IMR-90 (cell line): ENCODE measurements at regions not wholly inside any gene's neighbourhood (a gene's known extent, or its start where the extent isn't known, plus 50 kb on each side); places are given as distances from the start of the nearest gene placed in this dataset.

Source experiments
- ATAC-seq: fragments of 200-7000 bp; cut with Tn5 transposase; 2 replicates; pipeline ENCODE4 v1.9.1; 2020; ENCODE audit warnings: low read depth, mild to moderate bottlenecking, moderate library complexity
- BruUV-seq: library from RNA; stranded (reverse); fragments of 400-500 nt; replicated peaks from 2 replicates; lab custom pipeline; 2021; lab: Mats Ljungman, UMichigan
- CTCF ChIA-PET: fragments of 300-600 bp; formaldehyde crosslinking; extraction: SDS; loops from one replicate; lab custom pipeline; 2021; ENCODE audit warnings: antibody characterized with exemption; lab: Yijun Ruan, JAX
- POLR2A ChIA-PET: fragments of 300-600 bp; sonication (Branson Sonifier 250); formaldehyde crosslinking; loops from one replicate; lab custom pipeline; 2022; ENCODE audit warnings: antibody characterized with exemption; ENCODE audit not compliant: unreplicated experiment; lab: Charles Lee
- DNase-seq: peaks from one replicate; pipeline ENCODE4 v3.0.0; 2013
- H2AFZ ChIP-seq: replicated peaks from 2 replicates; pipeline ENCODE3; 2013; ENCODE audit warnings: low read length, mild to moderate bottlenecking; ENCODE audit not compliant: poor library complexity
- H2AK5ac ChIP-seq: 2 replicates; pipeline ENCODE4 v1.6.1; 2013; ENCODE audit warnings: low read depth, low read length, inconsistent platforms
- H2AK9ac ChIP-seq: replicated peaks from 2 replicates; pipeline ENCODE3; 2013; ENCODE audit warnings: mild to moderate bottlenecking, low read depth, low read length, moderate library complexity; ENCODE audit not compliant: poor library complexity
- H2BK120ac ChIP-seq: 2 replicates; pipeline ENCODE4 v1.6.1; 2013; ENCODE audit warnings: low read depth, low read length, inconsistent platforms
- H2BK15ac ChIP-seq: 3 replicates; pipeline ENCODE4 v1.6.1; 2013; ENCODE audit warnings: low read depth, low read length, inconsistent platforms
- H2BK20ac ChIP-seq: 2 replicates; pipeline ENCODE4 v1.6.1; 2013; ENCODE audit warnings: low read depth, mild to moderate bottlenecking, inconsistent platforms, low read length, moderate library complexity
- H2BK5ac ChIP-seq: 2 replicates; pipeline ENCODE4 v1.6.1; 2013; ENCODE audit warnings: mild to moderate bottlenecking, low read depth, low read length, inconsistent platforms; ENCODE audit not compliant: poor library complexity, severe bottlenecking
- H3K14ac ChIP-seq: replicated peaks from 2 replicates; pipeline ENCODE4 v1.6.1; 2013; ENCODE audit warnings: low read depth, low read length, inconsistent platforms
- H3K18ac ChIP-seq: 2 replicates; pipeline ENCODE4 v1.6.1; 2013; ENCODE audit warnings: low read depth, low read length, control low read depth
- H3K23ac ChIP-seq: 2 replicates; pipeline ENCODE4 v1.6.1; 2013; ENCODE audit warnings: low read depth, low read length, inconsistent platforms
- H3K27ac ChIP-seq: 2 replicates; pipeline ENCODE4 v1.5.1; 2013; ENCODE audit warnings: mild to moderate bottlenecking, control low read depth, low read length; ENCODE audit not compliant: insufficient read depth
- H3K27me3 ChIP-seq: 2 replicates; pipeline ENCODE4 v1.6.1; 2013; ENCODE audit warnings: low read length; ENCODE audit not compliant: control insufficient read depth, insufficient read depth
- H3K36me3 ChIP-seq: 2 replicates; pipeline ENCODE4 v1.6.1; 2013; ENCODE audit warnings: low read length, mixed read lengths; ENCODE audit not compliant: control insufficient read depth, insufficient read depth
- H3K4ac ChIP-seq: 2 replicates; pipeline ENCODE4 v1.6.1; 2013; ENCODE audit warnings: low read depth, low read length, inconsistent platforms
- H3K4me1 ChIP-seq: 2 replicates; pipeline ENCODE4 v1.6.1; 2013; ENCODE audit warnings: low read length, mixed read lengths; ENCODE audit not compliant: control insufficient read depth, insufficient read depth
- H3K4me2 ChIP-seq: 2 replicates; pipeline ENCODE4 v1.6.1; 2013; ENCODE audit warnings: low read depth, mild to moderate bottlenecking, control low read depth, low read length, moderate library complexity
- H3K4me3 ChIP-seq: 2 replicates; pipeline ENCODE4 v1.5.1; 2013; ENCODE audit warnings: low read depth, mild to moderate bottlenecking, control low read depth, low read length, moderate library complexity; ENCODE audit not compliant: insufficient read depth
- H3K56ac ChIP-seq: 2 replicates; pipeline ENCODE4 v1.6.1; 2013; ENCODE audit warnings: low read length, inconsistent platforms; ENCODE audit not compliant: insufficient read depth; ENCODE audit errors: extremely low read depth
- H3K79me1 ChIP-seq, 2 experiments: 2 replicates each; pipeline ENCODE4 v1.6.1; 2013; ENCODE audit warnings: low read length in 2 of 2, inconsistent platforms in 1 of 2, low read depth in 1 of 2
- H3K9ac ChIP-seq: 2 replicates; pipeline ENCODE4 v1.6.1; 2013; ENCODE audit warnings: low read depth, low read length, control low read depth
- H3K9me1 ChIP-seq: 2 replicates; pipeline ENCODE4 v1.6.1; 2013; ENCODE audit warnings: low read length, inconsistent platforms; ENCODE audit not compliant: insufficient read depth
- H3K9me3 ChIP-seq: 2 replicates; pipeline ENCODE4 v1.6.1; 2013; ENCODE audit warnings: low read length; ENCODE audit not compliant: control insufficient read depth, insufficient read depth
- H4K20me1 ChIP-seq: 2 replicates; pipeline ENCODE4 v1.6.1; 2013; ENCODE audit warnings: low read length, inconsistent platforms; ENCODE audit not compliant: insufficient read depth
- H4K5ac ChIP-seq: 2 replicates; pipeline ENCODE4 v1.6.1; 2013; ENCODE audit warnings: mild to moderate bottlenecking, low read depth, low read length, control low read depth
- H4K8ac ChIP-seq, 2 experiments: 2 replicates each; pipeline ENCODE4 v1.6.1; 2013; ENCODE audit warnings: low read depth in 2 of 2, low read length in 2 of 2, control low read depth in 1 of 2, inconsistent platforms in 1 of 2
- H4K91ac ChIP-seq: 2 replicates; pipeline ENCODE4 v1.6.1; 2013; ENCODE audit warnings: low read depth, low read length, inconsistent platforms; ENCODE audit not compliant: insufficient read depth
- BHLHE40 ChIP-seq: fragments of 150-350 bp; IDR thresholded peaks from 2 replicates; pipeline ENCODE4 v1.6.1; 2016; ENCODE audit warnings: mild to moderate bottlenecking, low read depth, low read length
- MAFK ChIP-seq: IDR thresholded peaks from 2 replicates; pipeline ENCODE4 v1.6.1; 2012; ENCODE audit warnings: low read depth, low read length, improper control_type of control experiment
- MAZ ChIP-seq: IDR thresholded peaks from 2 replicates; pipeline ENCODE4 v1.6.1; 2012; ENCODE audit warnings: low read depth, mild to moderate bottlenecking, low read length, improper control_type of control experiment, moderate library complexity, borderline replicate concordance
- NFE2L2 ChIP-seq: fragments of 150-350 bp; IDR thresholded peaks from 2 replicates; pipeline ENCODE4 v1.6.1; 2016; ENCODE audit warnings: low read depth, mild to moderate bottlenecking, low read length
- RCOR1 ChIP-seq: IDR thresholded peaks from 2 replicates; pipeline ENCODE4 v1.6.1; 2012; ENCODE audit warnings: mild to moderate bottlenecking, low read length, improper control_type of control experiment; ENCODE audit not compliant: insufficient replicate concordance
- WGBS, 2 experiments: methylation state at CpG; one replicate each; pipeline versions ENCODE4 v1.1.5 to v1.1.7; 2013; ENCODE audit warnings: missing lambda C conversion rate in 2 of 2; ENCODE audit not compliant: insufficient read length in 1 of 2; ENCODE audit errors: extremely low coverage in 2 of 2; 5-methylcytosine and 5-hydroxymethylcytosine counted together
- dilution Hi-C: fragments of 300-500 bp; cut with HindIII; formaldehyde crosslinking; loops from one replicate; pipeline ENCODE4 v1.14.3; 2018; ENCODE audit warnings: low sequenced_read_pairs; ENCODE audit not compliant: unreplicated experiment
- in situ Hi-C: fragments of 300-500 bp; cut with MboI; formaldehyde crosslinking; loops from 3 replicates; pipeline ENCODE4 v1.14.3; 2019; ENCODE audit warnings: low sequenced_read_pairs, inconsistent platforms, mixed read lengths
- intact Hi-C: fragments of 100-400 bp; cut with micrococcal nuclease; formaldehyde crosslinking; loops from 2 replicates; pipeline ENCODE4 v1.10.0; 2022

DNA sequence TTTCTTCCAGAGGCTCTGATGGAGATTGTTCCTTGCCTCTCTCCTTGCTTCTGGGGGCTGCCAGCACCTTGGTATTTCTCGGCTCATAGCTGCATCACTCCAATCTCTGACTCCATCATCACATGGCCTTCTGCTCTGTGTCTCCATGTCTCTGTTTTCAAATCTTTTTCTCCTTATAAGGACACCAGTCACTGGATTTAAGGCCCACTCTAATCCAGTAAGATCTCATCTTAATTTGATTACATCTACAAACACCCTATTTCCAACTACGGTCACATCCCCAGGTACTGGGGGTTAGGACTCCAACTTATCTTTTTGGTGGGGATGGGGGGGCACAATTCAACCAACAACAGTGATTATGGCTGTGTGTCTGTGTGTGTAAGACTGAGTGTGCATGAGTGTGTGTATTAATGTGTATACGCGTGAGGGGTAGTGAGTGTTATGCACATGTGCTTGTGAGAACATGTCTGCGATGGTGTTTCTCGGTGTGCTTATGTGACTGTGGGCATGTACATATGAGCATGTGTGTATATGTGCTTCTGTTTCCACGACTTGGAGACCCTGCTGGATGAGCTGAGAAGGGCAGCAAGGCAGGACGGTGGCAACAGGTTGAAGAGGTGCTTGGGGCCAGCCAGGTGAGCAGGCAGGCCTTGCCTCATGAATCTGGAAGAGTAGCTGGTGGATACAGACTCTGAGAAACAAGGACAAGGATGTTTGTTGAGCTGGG is 130.5 kb downstream of the MRPL14 start:
- peak overlapping the region; percentile 39; the same call in 1 of the 2 replicates for H3K27ac ChIP-seq
- peak overlapping the region; percentile 73 for H2AFZ ChIP-seq
- DNase-seq (no peak), ATAC-seq (no peak; the same call in 1 of the 2 replicates)
- no peak overlapping the region for H3K9ac ChIP-seq
- no peak overlapping the region for H3K4me2 ChIP-seq
- dilution Hi-C loops (no loop called here), intact Hi-C loops (loop anchor here (2.0 kb wide), 1 partner anchor 222 kb away; no protein-coding TSS in a partner anchor), in situ Hi-C loops (no loop called here)
- no peaks in the 10 kb centered on the region for H3K36me3 ChIP-seq
- ChIA-PET POLR2A (no interaction called here), CTCF (no interaction called here)
- H4K91ac ChIP-seq = peak overlapping the region; percentile 85
- peaks cover 17% of the 10 kb centered on the region for H3K9me1 ChIP-seq
- no peak overlapping the region for H3K4me3 ChIP-seq
- H3K27me3 ChIP-seq = no peaks in the 10 kb centered on the region
- H2AK9ac ChIP-seq = peak overlapping the region; percentile 79
- no TSS peak for BruUV-seq
- H3K23ac ChIP-seq = peak overlapping the region; percentile 62; the same call in 1 of the 2 replicates
- H3K4me1 ChIP-seq = peaks cover 8% of the 10 kb centered on the region
- H2BK5ac ChIP-seq = peak overlapping the region; percentile 59
- H3K79me1 ChIP-seq = no peaks in the 10 kb centered on the region
- H2BK120ac ChIP-seq = peak overlapping the region; percentile 74
- peak overlapping the region; percentile 42; the same call in 1 of the 2 replicates for H3K18ac ChIP-seq
- no peaks in the 10 kb centered on the region for H3K9me3 ChIP-seq
- 77% methylated on average over 6 of the region's 8 CpGs; no CpG with 5 or more reads in 1 of the 2 experiments for WGBS, 2 experiments
- peak overlapping the region; percentile 89 for H3K4ac ChIP-seq
- peak overlapping the region; percentile 24 to 79 for H4K8ac ChIP-seq
- peak overlapping the region; percentile 77 for H2AK5ac ChIP-seq
- peak overlapping the region; percentile 54 for H3K14ac ChIP-seq
- H3K56ac ChIP-seq = no peak overlapping the region
- no peaks in the 10 kb centered on the region for H4K20me1 ChIP-seq
- peak overlapping the region; percentile 67; the same call in 2 of the 3 replicates for H2BK15ac ChIP-seq
- H4K5ac ChIP-seq = peak overlapping the region; percentile 38
- H2BK20ac ChIP-seq = peak overlapping the region; percentile 81
- TF ChIP-seq MAFK (no peak), NFE2L2 (no peak), RCOR1 (no peak), MAZ (no peak), BHLHE40 (no peak)
